Gastrocnemius medialis (tissue), 4 donors: ENCODE measurements at regions not wholly inside any gene's neighbourhood (a gene's known extent, or its start where the extent isn't known, plus 50 kb on each side); places are given as distances from the start of the nearest gene placed in this dataset.

ENCODE experiments used
- CTCF ChIP-seq, 5 experiments: fragments of 450-650 bp in 3 of 5; fragments of 200-600 bp in 2 of 5; sonication (generic) in 2 of 5; IDR thresholded peaks in 4 of 5; conservative IDR thresholded peaks in 1 of 5; 1 replicate in 4 of 5; 2 replicates in 1 of 5; pipeline ENCODE4 v1.5.1; 2016 to 2019; ENCODE audit warnings: antibody characterized with exemption in 5 of 5, mild to moderate bottlenecking in 3 of 5, moderate library complexity in 3 of 5
- POLR2A ChIP-seq, 2 donors: fragments of 450-650 bp; IDR thresholded peaks; one replicate each; pipeline ENCODE4 v1.6.1; 2017; ENCODE audit warnings: antibody characterized with exemption in 2 of 2, mild to moderate bottlenecking in 2 of 2, moderate library complexity in 2 of 2

DNA sequence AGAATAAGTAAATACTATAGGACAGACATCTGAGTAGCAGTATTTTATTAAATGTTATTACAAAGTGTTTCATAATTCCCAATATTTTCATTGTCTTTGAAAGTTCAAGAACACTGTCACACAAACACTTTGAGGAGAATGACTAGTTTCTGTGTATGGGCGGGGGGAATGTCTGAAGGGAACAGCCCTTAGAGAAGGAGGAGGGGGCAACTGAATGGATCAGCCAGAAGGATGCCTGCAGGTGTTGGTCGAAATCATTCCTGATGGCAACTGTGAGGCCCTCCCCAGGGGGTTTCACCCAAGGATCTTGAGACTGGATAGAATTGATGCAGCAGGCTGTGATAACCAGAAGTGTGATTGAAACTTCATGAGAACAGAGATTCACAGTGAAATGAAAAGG lies 223.2 kb upstream of the C1orf87 start:
- no peak for TF ChIP-seq POLR2A (IDR thresholded peaks at IDR 0.05)
- TF ChIP-seq CTCF (IDR thresholded peaks at IDR 0.05 in 4 of 5, conservative IDR thresholded peaks at IDR 0.05 in 1 of 5), result no peak
